GM23248 (cell line): ENCODE measurements at regions not wholly inside any gene's neighbourhood (a gene's known extent, or its start where the extent isn't known, plus 50 kb on each side); places are given as distances from the start of the nearest gene placed in this dataset.

ENCODE experiments used
- DNase-seq: peaks from one replicate; pipeline ENCODE4 v3.0.0-alpha.2; 2015
- H2AFZ ChIP-seq: fragments of 200-600 bp; sonication (generic); 2 replicates; pipeline ENCODE4 v1.6.1; 2016; ENCODE audit warnings: antibody characterized with exemption
- H3F3A ChIP-seq: fragments of 200-600 bp; sonication (generic); 2 replicates; pipeline ENCODE4 v1.6.1; 2016; ENCODE audit warnings: mild to moderate bottlenecking, antibody characterized with exemption, mixed run types; ENCODE audit not compliant: insufficient read depth
- H3K27ac ChIP-seq: fragments of 200-600 bp; sonication (generic); 2 replicates; pipeline ENCODE4 v1.5.1; 2016; ENCODE audit warnings: mild to moderate bottlenecking
- H3K27me3 ChIP-seq: fragments of 200-600 bp; sonication (generic); replicated peaks from 2 replicates; pipeline ENCODE4 v1.6.1; 2016; ENCODE audit warnings: mild to moderate bottlenecking; ENCODE audit not compliant: insufficient read depth
- H3K36me3 ChIP-seq: fragments of 200-600 bp; sonication (generic); 2 replicates; pipeline ENCODE4 v1.6.1; 2016; ENCODE audit warnings: low read depth, mild to moderate bottlenecking
- H3K4me1 ChIP-seq: fragments of 200-600 bp; sonication (generic); 2 replicates; pipeline ENCODE4 v1.6.1; 2016; ENCODE audit warnings: mild to moderate bottlenecking; ENCODE audit not compliant: insufficient read depth
- H3K4me2 ChIP-seq: fragments of 200-600 bp; sonication (generic); one replicate; pipeline ENCODE4 v1.6.1; 2016; ENCODE audit warnings: mild to moderate bottlenecking; ENCODE audit not compliant: unreplicated experiment
- H3K4me3 ChIP-seq: fragments of 200-600 bp; sonication (generic); 2 replicates; pipeline ENCODE4 v1.5.1; 2016; ENCODE audit warnings: mild to moderate bottlenecking
- H3K79me2 ChIP-seq: fragments of 200-600 bp; sonication (generic); 2 replicates; pipeline ENCODE4 v1.6.1; 2016; ENCODE audit warnings: mild to moderate bottlenecking; ENCODE audit not compliant: insufficient read depth
- H3K9ac ChIP-seq: fragments of 200-600 bp; sonication (generic); 2 replicates; pipeline ENCODE4 v1.6.1; 2016; ENCODE audit warnings: mild to moderate bottlenecking
- H3K9me2 ChIP-seq: fragments of 200-600 bp; sonication (generic); 2 replicates; pipeline ENCODE4 v1.6.1; 2016; ENCODE audit warnings: mixed run types, mild to moderate bottlenecking, moderate library complexity; ENCODE audit not compliant: insufficient read depth
- H3K9me3 ChIP-seq: fragments of 200-600 bp; sonication (generic); one replicate; pipeline ENCODE4 v1.6.1; 2017; ENCODE audit warnings: low read depth
- H4K20me1 ChIP-seq: fragments of 200-600 bp; sonication (generic); 2 replicates; pipeline ENCODE4 v1.6.0; 2016; ENCODE audit not compliant: insufficient read depth
- EZH2 ChIP-seq: fragments of 200-600 bp; sonication (generic); IDR thresholded peaks from 2 replicates; pipeline ENCODE4 v1.6.1; 2018; ENCODE audit warnings: antibody characterized with exemption, mild to moderate bottlenecking; ENCODE audit not compliant: insufficient read depth, poor library complexity, severe bottlenecking
- EZH2phosphoT487 ChIP-seq: fragments of 200-600 bp; sonication (generic); IDR thresholded peaks from 2 replicates; pipeline ENCODE4 v1.6.1; 2018; ENCODE audit warnings: antibody characterized with exemption, moderate library complexity, mild to moderate bottlenecking, low read depth; ENCODE audit not compliant: insufficient read depth
- WGBS, 2 experiments: methylation state at CpG; one replicate each; pipeline ENCODE4 v1.1.6; 2015 to 2017; ENCODE audit warnings: low lambda C conversion rate in 2 of 2, low coverage in 1 of 2; ENCODE audit errors: missing lambda C conversion rate in 2 of 2; 5-methylcytosine and 5-hydroxymethylcytosine counted together
- in situ Hi-C: fragments of 300-500 bp; cut with MboI; formaldehyde crosslinking; loops from 2 replicates; pipeline ENCODE4 v1.15.0; 2020

- Histone ChIP-seq H3K4me3 (no peak overlapping the region), H3K9ac (no peak overlapping the region)
- TF ChIP-seq EZH2phosphoT487: no peak
- no peak for TF ChIP-seq EZH2
Observed at GRCh38 chr9:82790875-82791274, 272.1 kb downstream of the RASEF start.

DNA sequence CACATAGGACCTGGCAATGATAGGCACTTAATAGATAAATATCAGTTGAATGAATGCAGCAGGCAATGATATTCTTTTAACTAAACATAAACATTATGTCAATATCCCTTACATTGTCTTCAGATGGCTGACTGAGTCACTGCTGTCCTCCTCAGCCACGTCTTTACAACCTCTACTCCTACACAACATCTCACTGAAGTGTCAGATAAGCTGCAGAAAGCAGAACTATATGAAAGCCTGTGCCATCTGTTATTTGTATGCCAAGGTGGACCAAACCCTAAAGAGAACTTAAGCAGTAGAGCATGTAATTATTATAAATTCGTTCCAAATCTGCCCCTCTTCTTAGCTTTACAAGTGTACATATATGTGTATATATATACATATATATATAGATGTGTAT is 271.2 kb downstream of the RASEF start:
- DNase-seq: no peak
- Histone ChIP-seq H3K4me3 (no peak overlapping the region), H3K27me3 (no peaks in the 10 kb centered on the region), H3K27ac (no peak overlapping the region), H3K9ac (no peak overlapping the region), H3K9me3 (no peaks in the 10 kb centered on the region), H2AFZ (no peak overlapping the region), H3K4me2 (no peak overlapping the region), H3K9me2 (no peaks in the 10 kb centered on the region), H4K20me1 (no peaks in the 10 kb centered on the region), H3K4me1 (no peaks in the 10 kb centered on the region), H3F3A (no peaks in the 10 kb centered on the region), H3K36me3 (no peaks in the 10 kb centered on the region), H3K79me2 (no peaks in the 10 kb centered on the region)
- TF ChIP-seq EZH2phosphoT487: no peak
- TF ChIP-seq EZH2: no peak
- in situ Hi-C loops: no loop called here
- WGBS, 2 experiments: 4% methylated on average over 2 of the region's 2 CpGs

More at GRCh38 chr9:82790875-82791274, 272.1 kb downstream of the RASEF start:
- DNase-seq: no peak
- no peaks in the 10 kb centered on the region for H3K9me2 ChIP-seq
- no peak overlapping the region for H3K27ac ChIP-seq
- no peaks in the 10 kb centered on the region for H3K27me3 ChIP-seq
- H3K9me3 ChIP-seq: no peaks in the 10 kb centered on the region
- no peaks in the 10 kb centered on the region for H3F3A ChIP-seq
- WGBS, 2 experiments: 11 to 14% methylated on average over 1 of the region's 1 CpG
- in situ Hi-C loops: no loop called here
- no peaks in the 10 kb centered on the region for H3K4me1 ChIP-seq
- no peaks in the 10 kb centered on the region for H4K20me1 ChIP-seq
- H3K36me3 ChIP-seq: no peaks in the 10 kb centered on the region
- no peak overlapping the region for H3K4me2 ChIP-seq
- no peaks in the 10 kb centered on the region for H3K79me2 ChIP-seq
- H2AFZ ChIP-seq: no peak overlapping the region

GRCh38 chr9:82797534-82797933 is 265.4 kb downstream of the RASEF start:
- WGBS, 2 experiments: 14 to 16% methylated on average over 3 of the region's 3 CpGs
- no peaks in the 10 kb centered on the region for H3K4me1 ChIP-seq
- in situ Hi-C loops: no loop called here
- H4K20me1 ChIP-seq: no peaks in the 10 kb centered on the region
- H3K9me2 ChIP-seq: no peaks in the 10 kb centered on the region
- H3K27ac ChIP-seq: no peak overlapping the region
- H3K79me2 ChIP-seq: no peaks in the 10 kb centered on the region
- TF ChIP-seq EZH2 (no peak), EZH2phosphoT487 (no peak)
- H3K36me3 ChIP-seq: no peaks in the 10 kb centered on the region
- H3K9me3 ChIP-seq: no peaks in the 10 kb centered on the region
- no peaks in the 10 kb centered on the region for H3F3A ChIP-seq
- DNase-seq: no peak
- H3K4me3 ChIP-seq: no peak overlapping the region
- no peaks in the 10 kb centered on the region for H3K27me3 ChIP-seq
- H3K4me2 ChIP-seq: no peak overlapping the region
- no peak overlapping the region for H3K9ac ChIP-seq
- no peak overlapping the region for H2AFZ ChIP-seq

GRCh38 chr9:82799286-82799685 is 263.7 kb downstream of the RASEF start:
- 19 to 21% methylated on average over 4 of the region's 4 CpGs for WGBS, 2 experiments
- Histone ChIP-seq H4K20me1 (no peaks in the 10 kb centered on the region), H3F3A (no peaks in the 10 kb centered on the region), H3K27ac (no peak overlapping the region), H3K9ac (no peak overlapping the region), H3K36me3 (no peaks in the 10 kb centered on the region), H3K27me3 (no peaks in the 10 kb centered on the region), H3K79me2 (no peaks in the 10 kb centered on the region), H3K4me1 (no peaks in the 10 kb centered on the region), H3K4me3 (no peak overlapping the region), H2AFZ (no peak overlapping the region), H3K4me2 (no peak overlapping the region), H3K9me2 (no peaks in the 10 kb centered on the region), H3K9me3 (no peaks in the 10 kb centered on the region)
- DNase-seq: no peak
- TF ChIP-seq EZH2: no peak
- no peak for TF ChIP-seq EZH2phosphoT487
- in situ Hi-C loops: no loop called here

- in situ Hi-C loops: no loop called here
- Histone ChIP-seq H3K4me1 (no peaks in the 10 kb centered on the region), H3K4me2 (no peak overlapping the region), H3K79me2 (no peaks in the 10 kb centered on the region), H3F3A (no peaks in the 10 kb centered on the region), H3K9ac (no peak overlapping the region), H4K20me1 (no peaks in the 10 kb centered on the region), H3K9me2 (no peaks in the 10 kb centered on the region), H3K27me3 (no peaks in the 10 kb centered on the region), H3K9me3 (no peaks in the 10 kb centered on the region), H2AFZ (no peak overlapping the region), H3K27ac (no peak overlapping the region), H3K36me3 (no peaks in the 10 kb centered on the region), H3K4me3 (no peak overlapping the region)
- TF ChIP-seq EZH2: no peak
- no peak for TF ChIP-seq EZH2phosphoT487
- 13 to 19% methylated on average over 5 of the region's 5 CpGs for WGBS, 2 experiments
- no peak for DNase-seq
Observed at GRCh38 chr9:82805027-82805426, 257.9 kb downstream of the RASEF start.
